ENCODE measurements at regions not wholly inside any gene's neighbourhood (a gene's known extent, or its start where the extent isn't known, plus 50 kb on each side); places are given as distances from the start of the nearest gene placed in this dataset.
"Not testable (repeated sequence)": the region's sequence is repeated elsewhere in the genome, so short reads cannot be mapped to it uniquely, and the experiment has no call there.

DNA sequence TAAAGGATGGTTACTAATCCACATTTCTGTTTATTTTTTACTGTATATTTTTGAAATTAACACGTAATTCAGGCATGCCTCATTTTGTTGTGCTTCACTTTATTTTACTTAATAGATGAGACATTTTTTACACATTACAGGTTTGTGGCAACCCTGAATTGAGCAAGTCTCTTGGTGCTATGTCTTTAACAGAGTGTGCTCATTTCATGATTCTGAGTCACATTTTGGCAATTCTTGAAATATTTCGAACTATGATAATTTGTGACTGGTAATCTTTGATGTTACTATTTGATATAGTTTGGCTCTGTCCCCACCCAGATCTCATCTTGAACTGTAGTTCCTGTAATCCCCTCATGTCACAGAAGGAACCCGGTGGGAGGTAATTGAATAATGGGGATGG is 1120.5 kb upstream of the FLRT2 start:
- DNase-seq (ENCODE audit: low read depth in 2 of 2) = no peak

- DNase-seq (ENCODE audit: low read depth in 2 of 2) = no peak
Observed at GRCh38 chr14:84410344-84410743, 1119.6 kb upstream of the FLRT2 start.

- DNase-seq (ENCODE audit: low read depth in 2 of 2) = no peak
Observed at GRCh38 chr14:84420221-84420620, 1109.7 kb upstream of the FLRT2 start.

- no peak for DNase-seq (ENCODE audit: low read depth in 2 of 2)
Observed at GRCh38 chr14:84421621-84422020, 1108.3 kb upstream of the FLRT2 start.

- DNase-seq (ENCODE audit: low read depth in 2 of 2) = no peak
Observed at GRCh38 chr14:84425968-84426367, 1104.0 kb upstream of the FLRT2 start.

- DNase-seq (ENCODE audit: low read depth in 2 of 2) = no peak
Observed at GRCh38 chr14:84432676-84433075, 1097.3 kb upstream of the FLRT2 start.

DNA sequence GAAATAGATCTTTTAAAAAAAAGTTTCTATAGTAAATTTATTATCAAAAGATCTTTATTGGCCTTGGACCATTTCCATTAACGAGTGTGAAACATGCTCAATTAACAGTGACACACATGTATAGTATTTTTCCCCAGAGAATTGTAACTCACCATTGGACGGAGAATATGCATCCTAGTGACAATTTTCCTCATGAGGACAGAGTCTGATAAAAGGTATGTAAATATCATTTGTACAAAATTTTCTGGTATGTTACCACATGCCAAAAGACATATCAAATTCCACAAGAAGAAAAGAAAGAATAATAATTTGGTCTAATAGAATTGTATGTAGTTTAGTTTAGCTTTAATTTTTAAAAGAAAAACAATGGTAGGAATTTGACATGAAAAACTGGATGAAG is 1096.0 kb upstream of the FLRT2 start:
- DNase-seq (ENCODE audit: low read depth in 2 of 2) = no peak

DNA sequence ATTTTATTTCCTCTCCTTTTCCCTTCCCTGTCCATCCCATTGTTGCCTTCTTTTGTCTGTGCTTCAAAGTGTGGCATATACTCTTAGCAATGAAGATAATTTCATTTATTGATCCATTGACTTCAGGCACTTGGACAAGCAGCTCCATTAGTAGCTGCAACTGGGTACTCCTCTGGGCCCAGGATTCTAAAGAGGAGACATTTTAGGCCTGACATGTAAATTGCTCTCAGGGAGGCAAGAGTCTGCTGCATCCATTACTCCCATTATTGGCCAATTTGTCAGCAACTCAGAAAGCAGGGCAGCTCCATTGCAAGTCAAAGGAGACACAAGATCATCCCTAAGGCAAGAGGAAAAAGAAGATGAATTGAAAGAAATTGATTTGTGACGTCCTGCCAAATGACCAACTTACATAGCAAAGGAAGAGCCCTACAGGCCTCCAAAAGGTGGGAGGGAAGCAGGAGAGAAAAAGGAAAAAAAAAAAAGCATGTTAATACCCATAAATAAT is 1094.1 kb upstream of the FLRT2 start:
- no peak for DNase-seq (ENCODE audit: low read depth in 2 of 2)

DNA sequence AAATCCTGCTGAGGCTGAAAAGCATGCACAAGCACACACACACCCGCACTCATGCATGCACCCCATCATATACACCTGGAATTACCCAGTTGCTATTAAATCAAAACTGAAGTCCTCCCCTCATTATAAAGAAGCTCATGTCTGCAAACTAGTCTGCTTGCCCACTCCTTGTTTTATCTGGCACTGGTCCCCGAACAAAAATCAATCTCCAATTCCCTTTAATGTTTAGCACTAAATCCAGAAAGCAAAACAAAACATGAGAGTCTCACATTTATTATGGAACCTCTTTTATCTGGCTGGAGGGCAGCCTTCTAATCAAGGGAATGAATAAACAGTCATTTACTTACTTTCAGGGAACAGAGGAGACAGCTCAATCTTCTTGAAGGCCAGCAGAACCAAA is 1093.4 kb upstream of the FLRT2 start:
- no peak for DNase-seq (ENCODE audit: low read depth in 2 of 2)

DNA sequence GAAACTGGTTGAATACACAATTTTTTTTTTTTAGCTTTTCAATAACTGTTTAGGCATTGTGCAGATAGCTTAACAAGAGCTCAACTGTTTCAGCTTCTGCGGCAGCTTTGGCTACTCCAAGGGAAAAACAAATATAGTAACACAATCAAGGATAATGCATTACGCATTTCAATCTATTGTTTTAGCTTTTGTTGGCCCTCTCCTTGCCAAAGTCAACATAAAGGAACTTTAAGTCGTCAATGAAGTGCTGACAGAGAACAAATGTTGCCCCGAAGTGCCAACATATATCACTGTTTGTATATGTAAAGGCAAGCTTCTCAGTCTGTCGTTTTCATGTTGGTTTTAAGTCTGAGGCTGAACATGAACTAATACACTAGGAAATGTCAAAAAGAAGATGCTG is 1087.4 kb upstream of the FLRT2 start:
- DNase-seq (ENCODE audit: low read depth in 2 of 2) = no peak

DNA sequence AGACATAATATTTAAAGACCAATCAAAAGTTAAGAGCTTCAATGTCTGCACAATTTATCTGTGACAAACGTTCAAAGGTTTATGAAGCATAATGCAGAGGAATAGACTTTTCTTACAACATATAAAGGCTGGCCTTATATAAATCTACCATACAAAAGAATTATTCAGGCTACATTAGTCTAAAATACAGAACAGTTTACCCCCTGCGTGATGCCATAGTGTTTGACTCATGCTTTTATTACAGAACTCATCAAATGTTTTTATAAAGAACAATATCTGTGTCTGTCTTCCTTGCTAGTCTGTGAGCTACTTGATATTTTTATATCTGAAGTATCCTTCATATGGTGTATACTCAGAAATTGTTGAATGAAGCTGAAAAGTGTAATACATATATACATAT is 1084.5 kb upstream of the FLRT2 start:
- DNase-seq (ENCODE audit: low read depth in 2 of 2) = no peak

GRCh38 chr14:84446250-84446649 is 1083.7 kb upstream of the FLRT2 start:
- no peak for DNase-seq (ENCODE audit: low read depth in 2 of 2)

GRCh38 chr14:84453307-84453950 is 1076.5 kb upstream of the FLRT2 start:
- DNase-seq (ENCODE audit: low read depth in 2 of 2) = no peak

GRCh38 chr14:84454114-84454513 is 1075.8 kb upstream of the FLRT2 start:
- DNase-seq (ENCODE audit: low read depth in 2 of 2) = no peak

GRCh38 chr14:84456946-84457345 is 1073.0 kb upstream of the FLRT2 start:
- DNase-seq (ENCODE audit: low read depth in 2 of 2) = no peak

DNA sequence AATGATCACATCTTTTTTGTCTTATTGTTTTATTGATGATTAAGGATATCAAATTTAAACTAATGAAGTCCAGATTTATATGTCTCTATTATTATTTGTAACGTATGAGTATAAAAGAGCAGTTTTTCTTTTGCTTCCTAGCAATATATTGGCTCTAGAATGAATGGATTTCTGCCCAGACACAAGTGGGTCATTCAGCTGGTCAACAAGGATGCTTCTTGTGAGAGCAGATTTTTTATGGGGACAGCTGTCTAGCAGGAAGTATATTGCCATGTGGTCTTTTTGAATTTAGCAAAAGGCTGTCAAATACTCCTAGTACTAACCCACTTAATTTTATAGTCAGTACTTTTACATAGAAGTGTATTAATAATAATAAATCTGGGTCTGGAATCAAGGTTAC is 1071.1 kb upstream of the FLRT2 start:
- DNase-seq (ENCODE audit: low read depth in 2 of 2) = no peak

- no peak for DNase-seq (ENCODE audit: low read depth in 2 of 2)
Observed at GRCh38 chr14:84465880-84466279, 1064.1 kb upstream of the FLRT2 start.

- no peak for DNase-seq (ENCODE audit: low read depth in 2 of 2)
Observed at GRCh38 chr14:84468153-84468552, 1061.8 kb upstream of the FLRT2 start.

- DNase-seq (ENCODE audit: low read depth in 2 of 2) = no peak
Observed at GRCh38 chr14:84477996-84478395, 1051.9 kb upstream of the FLRT2 start.

DNA sequence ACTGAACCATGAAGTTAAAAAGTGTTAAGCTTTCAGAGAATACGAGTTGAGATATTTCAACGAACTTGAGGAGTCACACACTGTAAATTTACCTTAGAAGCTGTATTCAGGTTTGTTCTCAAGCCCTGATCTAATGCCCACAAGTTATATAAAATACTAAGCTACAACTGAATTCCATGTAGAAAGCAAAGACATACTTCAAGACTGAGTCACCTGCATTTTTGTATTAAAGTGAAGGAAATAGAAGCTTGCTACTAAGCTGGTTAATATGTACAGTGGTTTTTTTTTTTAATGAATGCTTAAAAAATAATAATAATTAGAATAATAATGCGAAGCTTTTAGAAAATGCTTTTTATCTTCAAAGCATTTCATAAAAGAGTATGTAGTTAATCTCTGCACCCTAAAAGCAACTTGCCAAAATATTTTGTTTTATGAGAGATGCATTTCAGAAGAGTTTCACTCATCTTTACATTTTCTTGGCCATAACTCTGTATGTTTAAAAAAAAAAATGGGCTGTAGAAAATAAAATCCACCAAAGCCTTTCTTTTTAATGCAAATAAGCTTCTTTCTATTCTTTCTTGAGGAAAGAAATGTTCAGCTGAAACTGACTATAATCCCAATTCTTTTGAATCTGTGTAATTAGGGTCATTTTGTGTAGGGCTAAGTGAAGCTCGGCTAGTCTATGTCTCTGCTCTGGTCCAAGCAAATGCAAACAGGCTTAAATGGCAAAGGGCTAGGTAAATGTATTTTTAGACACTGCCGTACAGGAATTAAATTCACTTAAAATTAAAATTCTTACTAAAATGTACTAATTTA is 1047.5 kb upstream of the FLRT2 start:
- DNase-seq (ENCODE audit: low read depth in 2 of 2) = no peak

- no peak for DNase-seq (ENCODE audit: low read depth in 2 of 2)
Observed at GRCh38 chr14:84483072-84483420, 1046.9 kb upstream of the FLRT2 start.

- not testable (repeated sequence) for DNase-seq (ENCODE audit: low read depth in 2 of 2)
Observed at GRCh38 chr14:84484243-84484642, 1045.7 kb upstream of the FLRT2 start.

- no peak for DNase-seq (ENCODE audit: low read depth in 2 of 2)
Observed at GRCh38 chr14:84485036-84485435, 1044.9 kb upstream of the FLRT2 start.

All from stimulated activated CD8-positive, alpha-beta memory T cell treated with anti-CD3 and anti-CD28 coated beads, Interleukin-2, amount 100 ng/mL, for 48 hours (primary cell).